Endothelial cell of umbilical vein (primary cell): ENCODE measurements at regions not wholly inside any gene's neighbourhood (a gene's known extent, or its start where the extent isn't known, plus 50 kb on each side); places are given as distances from the start of the nearest gene placed in this dataset.

ENCODE experiments used
- BruUV-seq: library from RNA; stranded (reverse); fragments of 400-500 nt; replicated peaks from 2 replicates; lab custom pipeline; 2021; lab: Mats Ljungman, UMichigan
- CTCF ChIA-PET: fragments of 300-600, 350-600 bp; sonication (Branson Sonifier 250); formaldehyde crosslinking; loops from one replicate; lab custom pipeline; 2021; ENCODE audit warnings: antibody characterized with exemption, inconsistent platforms; lab: Charles Lee
- POLR2A ChIA-PET: fragments of 300-600, 350-600 bp; sonication (Branson Sonifier 250); formaldehyde crosslinking; loops from one replicate; lab custom pipeline; 2021; ENCODE audit warnings: antibody characterized with exemption, inconsistent platforms; lab: Charles Lee
- DNase-seq: peaks from one replicate; pipeline ENCODE4 v3.0.0-alpha.2; 2011; ENCODE audit warnings: low read depth, low spot score
- FAIRE-seq: peaks from 2 replicates; lab custom pipeline; 2011; peaks lifted over from hg19 to GRCh38; lab: Jason Lieb, UNC
- H2AFZ ChIP-seq: 2 replicates; pipeline ENCODE4 v1.6.0; 2012; ENCODE audit warnings: low read depth, low read length, control low read depth, inconsistent platforms
- H3K27ac ChIP-seq: 2 replicates; pipeline ENCODE4 v1.5.1; 2011; ENCODE audit warnings: low read depth, mild to moderate bottlenecking, control low read depth, low read length, moderate library complexity; ENCODE audit not compliant: insufficient read depth
- H3K27me3 ChIP-seq, 2 experiments: 2 replicates each; pipeline versions ENCODE4 v1.6.0 to v1.6.1; 2011; ENCODE audit warnings: low read length in 2 of 2, mixed read lengths in 1 of 2; ENCODE audit not compliant: control insufficient read depth in 2 of 2, insufficient read depth in 2 of 2
- H3K36me3 ChIP-seq, 2 experiments: 2 replicates in 1 of 2; 3 replicates in 1 of 2; pipeline ENCODE4 v1.5.1; 2011; ENCODE audit warnings: low read length in 2 of 2, mild to moderate bottlenecking in 1 of 2, moderate library complexity in 1 of 2; ENCODE audit not compliant: control insufficient read depth in 2 of 2, insufficient read depth in 2 of 2; ENCODE audit errors: extremely low read depth in 1 of 2
- H3K4me1 ChIP-seq: 3 replicates; pipeline ENCODE4 v1.5.1; 2011; ENCODE audit warnings: mild to moderate bottlenecking, low read length; ENCODE audit not compliant: control insufficient read depth, insufficient read depth; ENCODE audit errors: extremely low read depth
- H3K4me2 ChIP-seq: 2 replicates; pipeline ENCODE4 v1.6.1; 2011; ENCODE audit warnings: low read length, control low read depth, mixed read lengths; ENCODE audit not compliant: insufficient read depth
- H3K4me3 ChIP-seq, 3 experiments: fragments of 200-600 bp in 1 of 3; sonication (generic), shearing (Covaris generic) in 1 of 3; replicated peaks in 1 of 3; 2 replicates each; pipeline ENCODE4 v1.5.1; 2011 to 2016; ENCODE audit warnings: control low read depth in 3 of 3, low read length in 3 of 3, mild to moderate bottlenecking in 2 of 3, inconsistent platforms in 1 of 3, low read depth in 1 of 3, moderate library complexity in 1 of 3; ENCODE audit not compliant: insufficient read depth in 1 of 3
- H3K79me2 ChIP-seq: 2 replicates; pipeline ENCODE4 v1.6.0; 2012; ENCODE audit warnings: low read length, inconsistent platforms; ENCODE audit not compliant: control insufficient read depth, insufficient read depth
- H3K9ac ChIP-seq: replicated peaks from 2 replicates; pipeline ENCODE3; 2011; ENCODE audit warnings: low read length, control low read depth; ENCODE audit not compliant: insufficient read depth; ENCODE audit errors: extremely low read depth
- H3K9me1 ChIP-seq: replicated peaks from 3 replicates; pipeline ENCODE4 v1.6.0; 2011; ENCODE audit warnings: mild to moderate bottlenecking, low read length; ENCODE audit not compliant: control insufficient read depth, insufficient read depth; ENCODE audit errors: extremely low read depth
- H3K9me3 ChIP-seq: replicated peaks from 2 replicates; pipeline ENCODE4 v1.5.1; 2012; ENCODE audit warnings: low read length, inconsistent platforms; ENCODE audit not compliant: control insufficient read depth, insufficient read depth
- H4K20me1 ChIP-seq: replicated peaks from 2 replicates; pipeline ENCODE3; 2011; ENCODE audit warnings: mild to moderate bottlenecking, low read length; ENCODE audit not compliant: control insufficient read depth, insufficient read depth; ENCODE audit errors: extremely low read depth
- CTCF ChIP-seq, 2 donors: IDR thresholded peaks; 1 replicate in 1 of 2; 2 replicates in 1 of 2; pipeline ENCODE4 v1.5.1; 2011; ENCODE audit warnings: low read length in 2 of 2, mild to moderate bottlenecking in 2 of 2, moderate library complexity in 2 of 2, control low read depth in 1 of 2, inconsistent platforms in 1 of 2, low read depth in 1 of 2; ENCODE audit not compliant: insufficient read depth in 1 of 2; ENCODE audit errors: extremely low read depth in 1 of 2
- EZH2 ChIP-seq: IDR thresholded peaks from 2 replicates; pipeline ENCODE4 v1.6.1; 2012; ENCODE audit warnings: borderline replicate concordance, low read depth, mild to moderate bottlenecking, moderate library complexity, low read length, inconsistent platforms; ENCODE audit not compliant: severe bottlenecking
- FOS ChIP-seq: IDR thresholded peaks from 2 replicates; pipeline ENCODE4 v1.6.1; 2011; ENCODE audit warnings: mild to moderate bottlenecking, low read length, moderate library complexity, borderline replicate concordance; ENCODE audit not compliant: insufficient read depth
- GATA2 ChIP-seq: IDR thresholded peaks from 2 replicates; pipeline ENCODE4 v1.7.0; 2011; ENCODE audit warnings: low read depth, mild to moderate bottlenecking, moderate library complexity, mixed read lengths, low read length; ENCODE audit not compliant: insufficient read length, insufficient read depth
- JUN ChIP-seq: IDR thresholded peaks from 2 replicates; pipeline ENCODE4 v1.6.1; 2011; ENCODE audit warnings: borderline replicate concordance, low read depth; ENCODE audit not compliant: insufficient read length, insufficient read depth
- MAX ChIP-seq: IDR thresholded peaks from 2 replicates; pipeline ENCODE4 v1.6.1; 2011; ENCODE audit not compliant: insufficient read depth, insufficient read length
- MYC ChIP-seq: IDR thresholded peaks from one replicate; pipeline ENCODE4 v1.6.1; 2011; ENCODE audit warnings: mild to moderate bottlenecking, low read depth, low read length
- POLR2A ChIP-seq: IDR thresholded peaks from 2 replicates; pipeline ENCODE4 v1.6.1; 2012; ENCODE audit warnings: low read depth, mild to moderate bottlenecking, control low read depth, low read length
- POLR2AphosphoS5 ChIP-seq: IDR thresholded peaks from 2 replicates; pipeline ENCODE4 v1.6.1; 2012; ENCODE audit warnings: low read depth, mild to moderate bottlenecking, control low read depth, low read length, moderate library complexity; ENCODE audit not compliant: insufficient read depth
- dilution Hi-C: fragments of 300-500 bp; cut with MboI; formaldehyde crosslinking; loops from one replicate; pipeline ENCODE4 v1.15.0; 2019; ENCODE audit warnings: low sequenced_read_pairs; ENCODE audit not compliant: extremely low pct_ligation_motif_present
- intact Hi-C: fragments of 100-400 bp; cut with micrococcal nuclease; formaldehyde crosslinking; loops from one replicate; pipeline ENCODE4 v1.10.0; 2022

GRCh38 chr1:67607286-67607685 is 77.7 kb upstream of the GADD45A start:
- intact Hi-C loops, result no loop called here
- no peaks in the 10 kb centered on the region for H3K9me1 ChIP-seq
- H3K27me3 ChIP-seq, result no peaks in the 10 kb centered on the region
- DNase-seq (no peak), FAIRE-seq (no peak)
- H3K27ac ChIP-seq, result no peak overlapping the region
- peaks cover 3% of the 10 kb centered on the region for H3K4me1 ChIP-seq
- H3K9me3 ChIP-seq, result no peaks in the 10 kb centered on the region
- no peak overlapping the region for H2AFZ ChIP-seq
- no peaks in the 10 kb centered on the region for H3K79me2 ChIP-seq
- ChIA-PET POLR2A (no interaction called here), CTCF (interaction anchor here (1.6 kb wide), 1 partner anchor 12 kb away, joined by 5 read pairs; no protein-coding TSS in a partner anchor)
- H3K4me3 ChIP-seq, result no peak overlapping the region
- dilution Hi-C loops, result no loop called here
- BruUV-seq, result no TSS peak
- TF ChIP-seq FOS (no peak), POLR2AphosphoS5 (no peak), MYC (no peak), EZH2 (no peak), GATA2 (no peak), MAX (no peak), CTCF (IDR thresholded peaks at IDR 0.05; ENCODE audit: extremely low read depth in 1 of 2, insufficient read depth in 1 of 2, low read depth in 1 of 2, low read length in 2 of 2) (no peak), POLR2A (no peak), JUN (no peak)
- H3K4me2 ChIP-seq, result no peak overlapping the region
- H3K9ac ChIP-seq, result no peak overlapping the region
- no peaks in the 10 kb centered on the region for H4K20me1 ChIP-seq
- H3K36me3 ChIP-seq, result no peaks in the 10 kb centered on the region
